SK-N-SH (cell line): ENCODE measurements at regions not wholly inside any gene's neighbourhood (a gene's known extent, or its start where the extent isn't known, plus 50 kb on each side); places are given as distances from the start of the nearest gene placed in this dataset.

Experiments used
- CTCF ChIA-PET: fragments of 300-600, 350-600 bp; formaldehyde crosslinking; extraction: SDS; loops from one replicate; lab custom pipeline; 2021; lab: Yijun Ruan, JAX
- POLR2A ChIA-PET: fragments of 350-600 bp; sonication (Branson Sonifier 250); formaldehyde crosslinking; extraction: SDS; loops from one replicate; lab custom pipeline; 2020; ENCODE audit warnings: antibody characterized with exemption, inconsistent platforms; lab: Yijun Ruan, JAX
- DNase-seq: peaks from one replicate; pipeline ENCODE4 v3.0.0; 2012
- H2AFZ ChIP-seq: fragments of 200-600 bp; sonication (generic); 2 replicates; pipeline ENCODE4 v1.8.1; 2016; ENCODE audit warnings: antibody characterized with exemption, mild to moderate bottlenecking, low read depth
- H3F3A ChIP-seq: fragments of 200-600 bp; sonication (generic); replicated peaks from 2 replicates; pipeline ENCODE3; 2016; ENCODE audit warnings: antibody characterized with exemption, mild to moderate bottlenecking; ENCODE audit not compliant: insufficient read depth
- H3K27ac ChIP-seq, 2 experiments: fragments of 200-500 bp in 1 of 2; fragments of 200-600 bp in 1 of 2; sonication (Bioruptor generic) in 1 of 2; sonication (generic), shearing (Covaris generic) in 1 of 2; 2 replicates each; pipeline versions ENCODE4 v1.5.1 to v1.6.1; 2014 to 2016; ENCODE audit warnings: low read depth in 2 of 2, inconsistent platforms in 1 of 2, low read length in 1 of 2, mild to moderate bottlenecking in 1 of 2, mixed read lengths in 1 of 2
- H3K27me3 ChIP-seq: fragments of 200-600 bp; sonication (generic), shearing (Covaris generic); 2 replicates; pipeline ENCODE4 v1.6.1; 2016; ENCODE audit warnings: mixed run types; ENCODE audit not compliant: insufficient read depth
- H3K36me3 ChIP-seq, 2 experiments: fragments of 200-500 bp in 1 of 2; fragments of 200-600 bp in 1 of 2; sonication (Bioruptor generic) in 1 of 2; sonication (generic) in 1 of 2; replicated peaks in 1 of 2; 2 replicates each; pipeline versions ENCODE3 to v1.5.1; 2014 to 2016; ENCODE audit warnings: low read length in 1 of 2, mild to moderate bottlenecking in 1 of 2; ENCODE audit not compliant: insufficient read depth in 2 of 2, control insufficient read depth in 1 of 2
- H3K4me1 ChIP-seq, 2 experiments: fragments of 200-500 bp in 1 of 2; fragments of 200-600 bp in 1 of 2; sonication (Bioruptor generic) in 1 of 2; sonication (generic), shearing (Covaris generic) in 1 of 2; 2 replicates each; pipeline versions ENCODE4 v1.5.1 to v1.6.1; 2014 to 2016; ENCODE audit warnings: low read depth in 1 of 2, low read length in 1 of 2, mixed run types in 1 of 2; ENCODE audit not compliant: insufficient read depth in 2 of 2, control insufficient read depth in 1 of 2
- H3K4me2 ChIP-seq: fragments of 200-600 bp; sonication (generic), shearing (Covaris generic); 2 replicates; pipeline ENCODE4 v1.6.1; 2017; ENCODE audit warnings: mixed run types
- H3K4me3 ChIP-seq, 2 experiments: fragments of 200-500 bp in 1 of 2; fragments of 200-600 bp in 1 of 2; sonication (Bioruptor generic) in 1 of 2; sonication (generic), shearing (Covaris generic) in 1 of 2; 2 replicates each; pipeline versions ENCODE4 v1.5.1 to v1.8.1; 2014 to 2016; ENCODE audit warnings: low read depth in 2 of 2, inconsistent platforms in 1 of 2, low read length in 1 of 2, mild to moderate bottlenecking in 1 of 2, mixed read lengths in 1 of 2, moderate library complexity in 1 of 2
- H3K79me2 ChIP-seq: fragments of 200-600 bp; sonication (generic); 2 replicates; pipeline ENCODE4 v1.8.1; 2017; ENCODE audit warnings: mild to moderate bottlenecking; ENCODE audit not compliant: insufficient read depth
- H3K9ac ChIP-seq: fragments of 200-600 bp; sonication (generic); 2 replicates; pipeline ENCODE4 v1.6.1; 2017; ENCODE audit warnings: mixed run types
- H3K9me2 ChIP-seq: fragments of 200-600 bp; sonication (generic); 2 replicates; pipeline ENCODE4 v1.6.1; 2017; ENCODE audit warnings: mixed run types
- H3K9me3 ChIP-seq: fragments of 200-600 bp; sonication (generic); 2 replicates; pipeline ENCODE4 v1.6.1; 2017; ENCODE audit warnings: mixed run types, mild to moderate bottlenecking, moderate library complexity
- H4K20me1 ChIP-seq: fragments of 200-600 bp; sonication (generic); 2 replicates; pipeline ENCODE4 v1.6.1; 2017; ENCODE audit warnings: mild to moderate bottlenecking, mixed run types; ENCODE audit not compliant: insufficient read depth
- CHD2 ChIP-seq: fragments of 150-350 bp; IDR thresholded peaks from 2 replicates; pipeline ENCODE4 v1.6.1; 2018; ENCODE audit warnings: low read length; ENCODE audit not compliant: partially characterized antibody
- FOSL2 ChIP-seq: IDR thresholded peaks from 2 replicates; pipeline ENCODE4 v1.4.0; 2012; ENCODE audit warnings: low read depth, mild to moderate bottlenecking, moderate library complexity, borderline replicate concordance
- FOXJ3 ChIP-seq: sonication (generic); formaldehyde crosslinking; IDR thresholded peaks from 2 replicates; pipeline ENCODE4 v1.5.1; 2020; ENCODE audit warnings: mild to moderate bottlenecking, missing genetic modification reagents
- FOXM1 ChIP-seq: IDR thresholded peaks from 2 replicates; pipeline ENCODE4 v1.4.0; 2012; ENCODE audit warnings: low read depth, mild to moderate bottlenecking
- GATA2 ChIP-seq: sonication (generic); formaldehyde crosslinking; IDR thresholded peaks from 2 replicates; pipeline ENCODE4 v1.5.0; 2020; ENCODE audit warnings: mild to moderate bottlenecking, missing genetic modification reagents
- MEF2A ChIP-seq: IDR thresholded peaks from 2 replicates; pipeline ENCODE4 v1.4.0; 2012; ENCODE audit warnings: low read depth, borderline replicate concordance
- NRF1 ChIP-seq: IDR thresholded peaks from 2 replicates; pipeline ENCODE4 v1.6.1; 2012; ENCODE audit warnings: low read depth, mild to moderate bottlenecking, low read length
- RXRA ChIP-seq: IDR thresholded peaks from 2 replicates; pipeline ENCODE4 v1.4.0; 2012; ENCODE audit warnings: low read depth, mild to moderate bottlenecking, borderline replicate concordance
- SIN3A ChIP-seq: IDR thresholded peaks from 2 replicates; pipeline ENCODE4 v1.6.1; 2012; ENCODE audit warnings: low read depth, mild to moderate bottlenecking, low read length, moderate library complexity, borderline replicate concordance
- SMC3 ChIP-seq: IDR thresholded peaks from 2 replicates; pipeline ENCODE4 v1.6.1; 2012; ENCODE audit warnings: low read depth, low read length, improper control_type of control experiment
- TCF12 ChIP-seq: IDR thresholded peaks from 2 replicates; pipeline ENCODE4 v1.4.0; 2012
- YY1 ChIP-seq: IDR thresholded peaks from 2 replicates; pipeline ENCODE4 v1.4.0; 2012; ENCODE audit warnings: low read depth, mild to moderate bottlenecking
- WGBS: methylation state at CpG from one replicate; pipeline ENCODE4 v1.1.6; 2017; ENCODE audit warnings: low lambda C conversion rate; 5-methylcytosine and 5-hydroxymethylcytosine counted together
- TF ChIP-seq, protein P1 (sequence below): fragments of 200-600 bp; sonication (generic); IDR thresholded peaks from 2 replicates; pipeline ENCODE4 v1.6.1; 2017; ENCODE audit warnings: antibody characterized with exemption, mild to moderate bottlenecking, moderate library complexity
- TF ChIP-seq, protein P2 (sequence below): fragments of 150-350 bp; IDR thresholded peaks from 2 replicates; pipeline ENCODE4 v1.6.1; 2016; ENCODE audit warnings: mild to moderate bottlenecking, low read depth, low read length

DNA sequence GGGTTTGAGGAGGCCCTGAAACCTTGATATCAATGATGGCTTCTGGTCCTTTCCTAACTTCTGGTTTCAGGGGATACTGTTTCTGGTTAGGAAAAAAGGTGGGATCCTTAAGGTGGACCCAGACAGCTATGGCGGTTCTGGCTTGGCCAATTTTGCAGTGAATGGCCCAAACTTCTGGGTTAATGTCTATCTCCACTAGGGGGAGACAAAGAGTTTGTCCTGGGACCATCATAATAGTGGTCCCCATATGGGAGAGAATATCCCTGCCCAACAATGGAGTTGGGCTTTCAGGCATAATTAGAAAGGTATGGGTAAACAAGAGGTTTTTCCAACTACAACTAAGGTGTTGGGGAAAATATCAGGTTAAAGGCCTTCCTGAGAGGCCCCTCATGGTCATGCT is 273.5 kb downstream of the CALCRL start:
- Histone ChIP-seq H3K36me3 (no peaks in the 10 kb centered on the region), H3F3A (no peaks in the 10 kb centered on the region), H2AFZ (no peak overlapping the region), H3K4me1 (no peaks in the 10 kb centered on the region), H3K4me2 (no peak overlapping the region), H3K79me2 (no peaks in the 10 kb centered on the region), H3K9ac (no peak overlapping the region), H3K4me3 (0 out of 4 replicates have a peak overlapping the region, but pooled peaks of 1 of the 2 experiments have one; percentile 23), H3K9me2 (no peaks in the 10 kb centered on the region), H4K20me1 (no peaks in the 10 kb centered on the region), H3K9me3 (no peaks in the 10 kb centered on the region), H3K27me3 (no peaks in the 10 kb centered on the region), H3K27ac (no peak overlapping the region)
- POLR2A ChIA-PET: no interaction called here
- 70% methylated on average over 1 of the region's 1 CpG for WGBS
- peak; percentile 5 for DNase-seq
- CTCF ChIA-PET: interaction anchor here (0.7 kb wide), 1 partner anchor 273 kb away, joined by 3 read pairs; the partner anchor contains the start of gene CALCRL
- no peak for TF ChIP-seq TCF12
- TF ChIP-seq, protein P1, sequence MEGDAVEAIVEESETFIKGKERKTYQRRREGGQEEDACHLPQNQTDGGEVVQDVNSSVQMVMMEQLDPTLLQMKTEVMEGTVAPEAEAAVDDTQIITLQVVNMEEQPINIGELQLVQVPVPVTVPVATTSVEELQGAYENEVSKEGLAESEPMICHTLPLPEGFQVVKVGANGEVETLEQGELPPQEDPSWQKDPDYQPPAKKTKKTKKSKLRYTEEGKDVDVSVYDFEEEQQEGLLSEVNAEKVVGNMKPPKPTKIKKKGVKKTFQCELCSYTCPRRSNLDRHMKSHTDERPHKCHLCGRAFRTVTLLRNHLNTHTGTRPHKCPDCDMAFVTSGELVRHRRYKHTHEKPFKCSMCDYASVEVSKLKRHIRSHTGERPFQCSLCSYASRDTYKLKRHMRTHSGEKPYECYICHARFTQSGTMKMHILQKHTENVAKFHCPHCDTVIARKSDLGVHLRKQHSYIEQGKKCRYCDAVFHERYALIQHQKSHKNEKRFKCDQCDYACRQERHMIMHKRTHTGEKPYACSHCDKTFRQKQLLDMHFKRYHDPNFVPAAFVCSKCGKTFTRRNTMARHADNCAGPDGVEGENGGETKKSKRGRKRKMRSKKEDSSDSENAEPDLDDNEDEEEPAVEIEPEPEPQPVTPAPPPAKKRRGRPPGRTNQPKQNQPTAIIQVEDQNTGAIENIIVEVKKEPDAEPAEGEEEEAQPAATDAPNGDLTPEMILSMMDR: peak; percentile 63

DNA sequence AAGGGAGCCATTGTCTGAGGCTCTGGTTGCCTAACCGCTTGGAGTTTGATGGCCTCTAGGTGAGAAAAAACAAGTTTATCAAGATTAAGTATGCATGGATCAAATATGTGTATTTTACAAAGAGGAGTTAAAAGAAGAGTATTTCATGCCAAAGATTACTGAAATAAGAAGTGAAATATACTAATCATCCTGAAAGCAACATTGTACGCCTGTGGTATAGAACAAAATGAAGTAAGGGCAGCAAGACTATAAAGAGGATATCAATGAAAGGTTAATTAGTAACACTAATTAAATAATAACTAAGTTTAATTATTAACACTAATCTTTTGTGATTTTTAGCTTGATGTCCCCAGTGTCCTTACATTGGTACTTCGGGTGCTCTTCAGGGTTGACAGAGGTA is 276.7 kb downstream of the CALCRL start:
- TF ChIP-seq, protein P2, sequence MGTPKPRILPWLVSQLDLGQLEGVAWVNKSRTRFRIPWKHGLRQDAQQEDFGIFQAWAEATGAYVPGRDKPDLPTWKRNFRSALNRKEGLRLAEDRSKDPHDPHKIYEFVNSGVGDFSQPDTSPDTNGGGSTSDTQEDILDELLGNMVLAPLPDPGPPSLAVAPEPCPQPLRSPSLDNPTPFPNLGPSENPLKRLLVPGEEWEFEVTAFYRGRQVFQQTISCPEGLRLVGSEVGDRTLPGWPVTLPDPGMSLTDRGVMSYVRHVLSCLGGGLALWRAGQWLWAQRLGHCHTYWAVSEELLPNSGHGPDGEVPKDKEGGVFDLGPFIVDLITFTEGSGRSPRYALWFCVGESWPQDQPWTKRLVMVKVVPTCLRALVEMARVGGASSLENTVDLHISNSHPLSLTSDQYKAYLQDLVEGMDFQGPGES: no peak
- TF ChIP-seq MEF2A (no peak), YY1 (no peak), FOXJ3 (CRISPR knock-in tag) (no peak), NRF1 (no peak), CHD2 (no peak), SIN3A (no peak)
- CTCF ChIA-PET: no interaction called here
- 49% methylated on average over 3 of the region's 3 CpGs for WGBS

DNA sequence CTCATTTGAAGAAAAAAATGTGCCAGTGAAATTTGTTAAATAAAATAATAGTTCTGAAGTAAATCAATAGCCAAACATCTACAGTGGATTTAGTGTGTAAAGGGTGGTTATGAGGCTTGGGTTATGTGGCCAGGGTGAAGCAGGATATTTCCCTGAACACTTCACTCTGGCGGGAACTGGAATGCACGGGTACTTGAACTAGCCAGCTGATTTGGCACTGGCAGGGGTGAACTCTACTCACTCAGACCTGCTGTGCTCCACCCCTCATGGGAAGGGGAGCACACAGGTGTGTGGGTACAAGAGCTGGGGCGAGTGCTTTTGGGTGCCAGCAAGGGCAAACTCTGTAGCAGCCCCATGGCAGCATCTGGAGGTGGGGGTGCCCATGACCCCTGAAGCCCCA is 278.2 kb downstream of the CALCRL start:
- Histone ChIP-seq H3K4me3 (no peak overlapping the region), H3K4me2 (no peak overlapping the region), H3K36me3 (no peaks in the 10 kb centered on the region), H3K4me1 (no peaks in the 10 kb centered on the region; a peak in 1 of 4 replicates), H4K20me1 (no peaks in the 10 kb centered on the region), H3F3A (no peaks in the 10 kb centered on the region), H2AFZ (no peak overlapping the region), H3K27me3 (no peaks in the 10 kb centered on the region), H3K79me2 (no peaks in the 10 kb centered on the region), H3K9ac (no peak overlapping the region), H3K27ac (no peak overlapping the region), H3K9me2 (no peaks in the 10 kb centered on the region), H3K9me3 (no peaks in the 10 kb centered on the region)
- no peak for DNase-seq
- WGBS: 61% methylated on average over 3 of the region's 3 CpGs
- ChIA-PET POLR2A (no interaction called here), CTCF (interaction anchor here (0.7 kb wide), 1 partner anchor 280 kb away, joined by 3 read pairs; no protein-coding TSS in a partner anchor)
- TF ChIP-seq MEF2A (no peak), FOXM1 (no peak), GATA2 (CRISPR knock-in tag) (no peak), RXRA (no peak), SMC3 (no peak), FOSL2 (no peak)

More for the DNA sequence above, 276.7 kb downstream of the CALCRL start:
- Histone ChIP-seq H3K36me3 (no peaks in the 10 kb centered on the region), H3K79me2 (no peaks in the 10 kb centered on the region), H3K9me2 (no peaks in the 10 kb centered on the region), H4K20me1 (no peaks in the 10 kb centered on the region), H3F3A (no peaks in the 10 kb centered on the region), H3K9ac (no peak overlapping the region), H3K4me3 (no peak overlapping the region), H3K27ac (no peak overlapping the region), H3K4me2 (no peak overlapping the region), H2AFZ (no peak overlapping the region), H3K27me3 (no peaks in the 10 kb centered on the region), H3K9me3 (no peaks in the 10 kb centered on the region), H3K4me1 (no peaks in the 10 kb centered on the region; a peak in 1 of 4 replicates)
- POLR2A ChIA-PET: no interaction called here
- DNase-seq: no peak
